HUES48 (cell line): ENCODE measurements at regions not wholly inside any gene's neighbourhood (a gene's known extent, or its start where the extent isn't known, plus 50 kb on each side); places are given as distances from the start of the nearest gene placed in this dataset.
"Not testable (repeated sequence)": the region's sequence is repeated elsewhere in the genome, so short reads cannot be mapped to it uniquely, and the experiment has no call there.

Experiments
- H3K27ac ChIP-seq: one replicate; pipeline ENCODE4 v1.7.0; 2013; ENCODE audit warnings: low read depth, low read length, inconsistent platforms
- H3K27me3 ChIP-seq: 2 replicates; pipeline ENCODE4 v1.6.1; 2013; ENCODE audit warnings: mild to moderate bottlenecking, low read length; ENCODE audit not compliant: control insufficient read depth, insufficient read depth
- H3K36me3 ChIP-seq: 2 replicates; pipeline ENCODE4 v1.6.1; 2013; ENCODE audit warnings: low read length; ENCODE audit not compliant: control insufficient read depth, insufficient read depth
- H3K4me1 ChIP-seq: 2 replicates; pipeline ENCODE4 v1.6.1; 2013; ENCODE audit warnings: mild to moderate bottlenecking, low read length; ENCODE audit not compliant: control insufficient read depth, insufficient read depth
- H3K4me3 ChIP-seq: 2 replicates; pipeline ENCODE4 v1.5.1; 2013; ENCODE audit warnings: mild to moderate bottlenecking, low read depth, low read length
- H3K9ac ChIP-seq: 2 replicates; pipeline ENCODE4 v1.6.1; 2013; ENCODE audit warnings: mild to moderate bottlenecking, low read depth, low read length, moderate library complexity
- H3K9me3 ChIP-seq: 2 replicates; pipeline ENCODE4 v1.6.1; 2013; ENCODE audit warnings: low read length; ENCODE audit not compliant: control insufficient read depth, insufficient read depth

GRCh38 chr14:87391066-87391465 lies 601.9 kb downstream of the GALC start:
- Histone ChIP-seq H3K27me3 (no peaks in the 10 kb centered on the region), H3K9ac (no peak overlapping the region), H3K4me1 (no peaks in the 10 kb centered on the region), H3K4me3 (no peak overlapping the region), H3K27ac (no peak overlapping the region), H3K36me3 (no peaks in the 10 kb centered on the region), H3K9me3 (no peaks in the 10 kb centered on the region)

DNA sequence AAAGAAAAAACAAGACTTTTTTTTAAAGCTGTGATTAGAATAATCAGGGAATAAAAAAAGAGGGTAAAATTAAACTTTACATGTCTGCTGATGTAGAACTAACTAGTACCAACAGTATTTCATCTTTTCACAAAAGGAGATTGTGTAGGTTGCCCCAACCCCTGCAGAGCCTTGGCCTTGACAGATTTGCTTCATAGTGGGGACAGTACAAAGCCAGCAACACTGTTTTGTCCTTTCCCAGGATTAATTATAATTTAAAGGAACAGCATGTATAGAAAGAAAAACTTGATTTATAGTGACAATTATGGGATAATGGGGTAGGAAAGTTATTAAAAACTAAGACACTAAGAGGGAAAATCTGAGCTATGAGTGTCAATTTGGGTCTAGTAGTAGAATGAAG lies 604.0 kb downstream of the GALC start:
- Histone ChIP-seq H3K36me3 (no peaks in the 10 kb centered on the region), H3K27ac (no peak overlapping the region), H3K4me1 (no peaks in the 10 kb centered on the region), H3K4me3 (no peak overlapping the region), H3K9me3 (no peaks in the 10 kb centered on the region), H3K27me3 (no peaks in the 10 kb centered on the region), H3K9ac (no peak overlapping the region)

- Histone ChIP-seq H3K27me3 (no peaks in the 10 kb centered on the region), H3K9me3 (no peaks in the 10 kb centered on the region), H3K27ac (no peak overlapping the region), H3K4me3 (no peak overlapping the region), H3K9ac (no peak overlapping the region), H3K4me1 (no peaks in the 10 kb centered on the region), H3K36me3 (no peaks in the 10 kb centered on the region)
Observed at GRCh38 chr14:87387806-87388205, 605.2 kb downstream of the GALC start.

- no peaks in the 10 kb centered on the region for H3K36me3 ChIP-seq
- no peaks in the 10 kb centered on the region for H3K9me3 ChIP-seq
- H3K27ac ChIP-seq: no peak overlapping the region
- H3K4me1 ChIP-seq: no peaks in the 10 kb centered on the region
- no peak overlapping the region for H3K9ac ChIP-seq
- no peak overlapping the region for H3K4me3 ChIP-seq
- no peaks in the 10 kb centered on the region for H3K27me3 ChIP-seq
Observed at GRCh38 chr14:87386524-87386923, 606.5 kb downstream of the GALC start.

GRCh38 chr14:87380054-87380453 lies 612.9 kb downstream of the GALC start:
- no peak overlapping the region for H3K4me3 ChIP-seq
- no peaks in the 10 kb centered on the region for H3K9me3 ChIP-seq
- H3K4me1 ChIP-seq: no peaks in the 10 kb centered on the region
- H3K27ac ChIP-seq: no peak overlapping the region
- no peaks in the 10 kb centered on the region for H3K36me3 ChIP-seq
- H3K27me3 ChIP-seq: no peaks in the 10 kb centered on the region
- no peak overlapping the region for H3K9ac ChIP-seq

DNA sequence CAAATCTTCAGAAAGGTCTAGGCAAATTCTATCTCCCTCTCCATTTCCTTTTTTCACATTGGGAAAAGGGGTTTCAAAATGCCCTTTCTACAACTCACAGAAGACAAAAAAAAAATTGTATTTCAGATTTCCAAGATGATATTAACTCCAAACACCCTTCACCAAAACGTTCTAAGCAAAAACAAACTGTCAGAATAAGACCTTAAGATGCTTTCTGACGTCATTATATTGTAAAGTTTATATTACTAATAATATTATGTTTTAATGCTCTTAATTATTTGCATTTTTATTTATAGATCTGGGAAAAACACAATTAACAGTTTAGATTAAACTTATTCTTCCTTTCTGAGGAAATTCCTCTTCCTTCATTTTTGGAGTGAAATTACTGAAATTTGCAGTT lies 624.2 kb downstream of the GALC start:
- Histone ChIP-seq H3K27ac (no peak overlapping the region), H3K4me3 (no peak overlapping the region), H3K4me1 (no peaks in the 10 kb centered on the region), H3K9me3 (no peaks in the 10 kb centered on the region), H3K9ac (no peak overlapping the region), H3K27me3 (no peaks in the 10 kb centered on the region), H3K36me3 (no peaks in the 10 kb centered on the region)

- not testable (repeated sequence) for H3K9ac ChIP-seq, H3K9me3 ChIP-seq, H3K4me3 ChIP-seq, H3K27ac ChIP-seq, H3K36me3 ChIP-seq, H3K27me3 ChIP-seq, H3K4me1 ChIP-seq
Observed at GRCh38 chr14:87360246-87360645, 632.7 kb downstream of the GALC start.

DNA sequence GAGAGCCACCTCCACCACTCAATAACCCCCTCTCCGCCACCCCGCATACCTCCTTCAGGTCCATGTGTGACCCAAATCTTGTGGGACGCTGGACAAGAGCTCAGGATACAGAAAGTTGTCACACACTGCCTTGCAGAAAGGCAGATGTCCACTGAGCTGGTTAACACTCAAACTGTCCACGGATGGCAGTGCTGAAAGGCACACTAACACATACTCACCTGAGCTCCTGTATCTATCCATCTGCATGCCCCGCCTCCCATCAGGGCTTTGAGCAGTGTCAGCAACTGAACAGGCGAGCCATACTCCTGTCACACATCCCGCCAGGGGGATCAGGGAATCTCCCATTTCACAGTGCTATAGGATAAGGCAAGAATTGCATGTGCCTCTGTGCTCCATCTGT lies 642.0 kb downstream of the GALC start:
- H3K4me3 ChIP-seq: no peak overlapping the region
- H3K27me3 ChIP-seq: no peaks in the 10 kb centered on the region
- no peak overlapping the region for H3K9ac ChIP-seq
- no peak overlapping the region for H3K27ac ChIP-seq
- no peaks in the 10 kb centered on the region for H3K36me3 ChIP-seq
- no peaks in the 10 kb centered on the region for H3K9me3 ChIP-seq
- H3K4me1 ChIP-seq: no peaks in the 10 kb centered on the region

GRCh38 chr14:87349921-87350320 lies 643.1 kb downstream of the GALC start:
- H3K36me3 ChIP-seq: no peaks in the 10 kb centered on the region
- H3K27ac ChIP-seq: no peak overlapping the region
- no peaks in the 10 kb centered on the region for H3K4me1 ChIP-seq

GRCh38 chr14:87343652-87344051 lies 649.3 kb downstream of the GALC start:
- Histone ChIP-seq H3K4me3 (no peak overlapping the region), H3K36me3 (no peaks in the 10 kb centered on the region), H3K9ac (no peak overlapping the region), H3K27ac (no peak overlapping the region), H3K27me3 (no peaks in the 10 kb centered on the region), H3K4me1 (no peaks in the 10 kb centered on the region), H3K9me3 (no peaks in the 10 kb centered on the region)

More at GRCh38 chr14:87349921-87350320, 643.1 kb downstream of the GALC start:
- Histone ChIP-seq H3K4me3 (no peak overlapping the region), H3K27me3 (no peaks in the 10 kb centered on the region), H3K9me3 (no peaks in the 10 kb centered on the region), H3K9ac (no peak overlapping the region)

DNA sequence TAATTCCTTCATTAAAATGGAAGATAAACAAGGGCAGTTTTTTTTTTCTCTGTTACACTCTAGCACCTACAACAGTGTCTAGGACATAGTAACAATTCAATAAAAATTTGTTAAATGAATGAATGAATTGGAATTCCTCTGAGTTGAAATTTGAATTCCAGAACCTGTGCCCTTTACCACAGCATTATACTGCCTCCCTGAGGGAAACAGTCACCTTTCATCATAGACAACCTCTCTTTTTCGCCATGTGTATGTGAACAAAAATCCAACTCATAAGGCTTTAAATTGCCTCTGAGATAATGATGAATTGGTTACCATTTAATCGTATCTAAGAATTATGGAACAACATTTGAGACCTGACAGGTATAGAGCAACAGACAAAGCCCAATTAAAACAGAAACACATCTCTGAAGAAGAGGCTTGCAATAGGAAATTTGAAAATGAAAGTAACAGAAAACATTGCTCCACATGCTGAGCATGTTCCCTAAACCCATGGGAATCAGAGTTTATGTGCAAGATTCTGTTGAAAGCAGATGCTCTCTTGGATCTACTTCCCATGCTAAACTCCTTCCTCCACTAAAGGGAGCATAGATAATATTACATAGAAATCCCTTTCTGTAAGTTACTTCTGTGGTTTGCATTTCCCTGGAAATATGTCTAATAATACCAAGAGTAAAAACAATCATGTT lies 657.8 kb downstream of the GALC start:
- Histone ChIP-seq H3K27me3 (no peaks in the 10 kb centered on the region), H3K4me1 (no peaks in the 10 kb centered on the region), H3K9me3 (peaks cover 2% of the 10 kb centered on the region; the same call in 1 of the 2 replicates), H3K9ac (no peak overlapping the region), H3K36me3 (no peaks in the 10 kb centered on the region), H3K4me3 (no peak overlapping the region), H3K27ac (no peak overlapping the region)
